ENCODE measurements at regions not wholly inside any gene's neighbourhood (a gene's known extent, or its start where the extent isn't known, plus 50 kb on each side); places are given as distances from the start of the nearest gene placed in this dataset.

DNA sequence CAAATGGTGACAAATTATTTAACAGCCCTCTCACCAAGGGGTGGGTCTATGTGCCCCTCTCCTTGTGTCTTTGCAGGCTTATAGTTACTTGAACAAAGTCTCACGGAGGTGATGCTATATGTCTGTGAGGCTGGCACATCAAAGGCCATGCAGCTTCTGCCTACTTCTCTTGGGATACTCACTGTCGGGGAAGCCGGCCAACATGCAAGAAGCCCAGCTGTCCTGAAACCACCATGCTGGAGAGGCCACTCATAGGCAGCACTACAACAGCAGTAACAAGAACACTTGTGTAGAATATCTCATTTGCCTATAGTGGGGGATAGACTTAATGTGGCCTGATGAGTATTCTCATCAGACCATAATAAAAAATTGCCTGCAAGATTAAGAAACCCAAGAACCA lies 233.7 kb upstream of the NCKAP5 start (continued):
- TF ChIP-seq, protein P1, sequence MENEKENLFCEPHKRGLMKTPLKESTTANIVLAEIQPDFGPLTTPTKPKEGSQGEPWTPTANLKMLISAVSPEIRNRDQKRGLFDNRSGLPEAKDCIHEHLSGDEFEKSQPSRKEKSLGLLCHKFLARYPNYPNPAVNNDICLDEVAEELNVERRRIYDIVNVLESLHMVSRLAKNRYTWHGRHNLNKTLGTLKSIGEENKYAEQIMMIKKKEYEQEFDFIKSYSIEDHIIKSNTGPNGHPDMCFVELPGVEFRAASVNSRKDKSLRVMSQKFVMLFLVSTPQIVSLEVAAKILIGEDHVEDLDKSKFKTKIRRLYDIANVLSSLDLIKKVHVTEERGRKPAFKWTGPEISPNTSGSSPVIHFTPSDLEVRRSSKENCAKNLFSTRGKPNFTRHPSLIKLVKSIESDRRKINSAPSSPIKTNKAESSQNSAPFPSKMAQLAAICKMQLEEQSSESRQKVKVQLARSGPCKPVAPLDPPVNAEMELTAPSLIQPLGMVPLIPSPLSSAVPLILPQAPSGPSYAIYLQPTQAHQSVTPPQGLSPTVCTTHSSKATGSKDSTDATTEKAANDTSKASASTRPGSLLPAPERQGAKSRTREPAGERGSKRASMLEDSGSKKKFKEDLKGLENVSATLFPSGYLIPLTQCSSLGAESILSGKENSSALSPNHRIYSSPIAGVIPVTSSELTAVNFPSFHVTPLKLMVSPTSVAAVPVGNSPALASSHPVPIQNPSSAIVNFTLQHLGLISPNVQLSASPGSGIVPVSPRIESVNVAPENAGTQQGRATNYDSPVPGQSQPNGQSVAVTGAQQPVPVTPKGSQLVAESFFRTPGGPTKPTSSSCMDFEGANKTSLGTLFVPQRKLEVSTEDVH (IDR thresholded peaks at IDR 0.05; ENCODE audit: low read depth, partially characterized antibody): no peak
- no peak for TF ChIP-seq ZNF384 (IDR thresholded peaks at IDR 0.05; ENCODE audit: borderline replicate concordance, low read depth, low read length)
- no peak for TF ChIP-seq SPI1 (IDR thresholded peaks at IDR 0.05; ENCODE audit: borderline replicate concordance, insufficient read depth, low read depth, low read length)
- TF ChIP-seq STAT3 (IDR thresholded peaks at IDR 0.05; ENCODE audit: low read depth, low read length): no peak

DNA sequence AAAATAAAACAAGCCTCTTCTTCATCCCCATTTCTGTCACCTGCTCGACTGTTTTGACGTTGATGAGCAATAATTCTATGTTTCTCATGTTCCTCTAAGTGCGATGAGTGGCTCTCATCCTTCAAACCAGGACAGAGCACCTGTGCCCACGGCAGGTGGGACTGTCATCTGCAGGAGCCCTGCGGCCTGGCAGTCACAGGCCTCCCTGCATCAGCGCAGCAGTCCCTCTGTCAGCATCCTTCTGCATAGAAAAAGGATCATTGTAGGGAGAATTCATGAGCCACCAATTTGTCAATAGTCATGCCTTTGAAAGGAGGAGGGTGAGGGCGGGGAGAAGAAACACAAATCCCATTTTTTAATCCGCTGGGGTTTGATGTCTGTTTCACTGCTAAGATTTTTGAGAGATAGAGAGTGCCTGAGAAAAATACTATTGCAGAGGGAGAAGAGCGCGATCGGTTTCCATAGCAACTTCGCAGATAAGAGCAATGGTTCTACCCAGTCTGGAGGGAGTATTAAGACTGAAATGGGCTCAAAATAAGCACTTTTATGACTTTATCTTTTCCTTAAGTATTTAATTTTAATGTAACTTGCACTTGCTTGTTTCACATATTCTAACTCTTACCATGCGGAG lies 234.3 kb upstream of the NCKAP5 start:
- Histone ChIP-seq H3K4me3 (no peak overlapping the region), H3K9me3 (replicated peaks; ENCODE audit: control insufficient read depth, insufficient read depth, low read length) (no peaks in the 10 kb centered on the region), H3K27ac (ENCODE audit: control insufficient read depth, insufficient read depth) (no peak overlapping the region), H3K4me2 (ENCODE audit: control insufficient read depth, insufficient read depth) (no peak overlapping the region), H3K79me2 (ENCODE audit: control insufficient read depth, insufficient read depth, low read length) (no peaks in the 10 kb centered on the region), H3K36me3 (ENCODE audit: control insufficient read depth in 2 of 2, insufficient read depth in 2 of 2, low read length in 1 of 2) (no peaks in the 10 kb centered on the region), H4K20me1 (ENCODE audit: control insufficient read depth, insufficient read depth) (no peaks in the 10 kb centered on the region), H2AFZ (ENCODE audit: control insufficient read depth, low read depth, low read length) (no peak overlapping the region), H3K9ac (ENCODE audit: control insufficient read depth, insufficient read depth, low read length) (no peak overlapping the region), H3K27me3 (replicated peaks in 1 of 2; ENCODE audit: control insufficient read depth in 2 of 2, insufficient read depth in 2 of 2, low read length in 1 of 2) (no peaks in the 10 kb centered on the region), H3K4me1 (ENCODE audit: control insufficient read depth, insufficient read depth, low read length) (no peaks in the 10 kb centered on the region)
- ATAC-seq (no peak), DNase-seq (ENCODE audit: low read depth, low spot score) (no peak), FAIRE-seq (no peak)
- in situ Hi-C loops (cut with MboI) (no loop called here), intact Hi-C loops (cut with micrococcal nuclease; ENCODE audit: unreplicated experiment) (no loop called here)
- ChIA-PET RAD21 (ENCODE audit: unreplicated experiment) (no interaction called here), CTCF (no interaction called here), POLR2A (no interaction called here), SMC1A (ENCODE audit: uncharacterized antibody, unreplicated experiment) (no interaction called here)
- WGBS (ENCODE audit: insufficient coverage, insufficient replicate concordance, low lambda C conversion rate, missing lambda C conversion rate): 45% methylated on average over 13 of the region's 13 CpGs
- no TSS peak for BruUV-seq (replicated peaks)
- no peak for TF ChIP-seq SP1 (IDR thresholded peaks at IDR 0.05; ENCODE audit: low read depth, low read length)
- TF ChIP-seq TCF12 (IDR thresholded peaks at IDR 0.05; ENCODE audit: low read depth, low read length): no peak
- TF ChIP-seq IKZF1 (conservative IDR thresholded peaks at IDR 0.05): no peak
- TF ChIP-seq RELA (IDR thresholded peaks at IDR 0.05; ENCODE audit: borderline replicate concordance, partially characterized antibody): no peak
- no peak for TF ChIP-seq MEF2B (IDR thresholded peaks at IDR 0.05; ENCODE audit: partially characterized antibody, poor library complexity, severe bottlenecking)
- no peak for TF ChIP-seq NR2C2 (IDR thresholded peaks at IDR 0.05; ENCODE audit: borderline replicate concordance, control insufficient read depth, insufficient read length, low read depth)
- TF ChIP-seq, protein P2, sequence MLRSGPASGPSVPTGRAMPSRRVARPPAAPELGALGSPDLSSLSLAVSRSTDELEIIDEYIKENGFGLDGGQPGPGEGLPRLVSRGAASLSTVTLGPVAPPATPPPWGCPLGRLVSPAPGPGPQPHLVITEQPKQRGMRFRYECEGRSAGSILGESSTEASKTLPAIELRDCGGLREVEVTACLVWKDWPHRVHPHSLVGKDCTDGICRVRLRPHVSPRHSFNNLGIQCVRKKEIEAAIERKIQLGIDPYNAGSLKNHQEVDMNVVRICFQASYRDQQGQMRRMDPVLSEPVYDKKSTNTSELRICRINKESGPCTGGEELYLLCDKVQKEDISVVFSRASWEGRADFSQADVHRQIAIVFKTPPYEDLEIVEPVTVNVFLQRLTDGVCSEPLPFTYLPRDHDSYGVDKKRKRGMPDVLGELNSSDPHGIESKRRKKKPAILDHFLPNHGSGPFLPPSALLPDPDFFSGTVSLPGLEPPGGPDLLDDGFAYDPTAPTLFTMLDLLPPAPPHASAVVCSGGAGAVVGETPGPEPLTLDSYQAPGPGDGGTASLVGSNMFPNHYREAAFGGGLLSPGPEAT (IDR thresholded peaks at IDR 0.05; ENCODE audit: low read depth): no peak
- TF ChIP-seq NFXL1 (IDR thresholded peaks at IDR 0.05; ENCODE audit: borderline replicate concordance): no peak
- TF ChIP-seq, protein P3, sequence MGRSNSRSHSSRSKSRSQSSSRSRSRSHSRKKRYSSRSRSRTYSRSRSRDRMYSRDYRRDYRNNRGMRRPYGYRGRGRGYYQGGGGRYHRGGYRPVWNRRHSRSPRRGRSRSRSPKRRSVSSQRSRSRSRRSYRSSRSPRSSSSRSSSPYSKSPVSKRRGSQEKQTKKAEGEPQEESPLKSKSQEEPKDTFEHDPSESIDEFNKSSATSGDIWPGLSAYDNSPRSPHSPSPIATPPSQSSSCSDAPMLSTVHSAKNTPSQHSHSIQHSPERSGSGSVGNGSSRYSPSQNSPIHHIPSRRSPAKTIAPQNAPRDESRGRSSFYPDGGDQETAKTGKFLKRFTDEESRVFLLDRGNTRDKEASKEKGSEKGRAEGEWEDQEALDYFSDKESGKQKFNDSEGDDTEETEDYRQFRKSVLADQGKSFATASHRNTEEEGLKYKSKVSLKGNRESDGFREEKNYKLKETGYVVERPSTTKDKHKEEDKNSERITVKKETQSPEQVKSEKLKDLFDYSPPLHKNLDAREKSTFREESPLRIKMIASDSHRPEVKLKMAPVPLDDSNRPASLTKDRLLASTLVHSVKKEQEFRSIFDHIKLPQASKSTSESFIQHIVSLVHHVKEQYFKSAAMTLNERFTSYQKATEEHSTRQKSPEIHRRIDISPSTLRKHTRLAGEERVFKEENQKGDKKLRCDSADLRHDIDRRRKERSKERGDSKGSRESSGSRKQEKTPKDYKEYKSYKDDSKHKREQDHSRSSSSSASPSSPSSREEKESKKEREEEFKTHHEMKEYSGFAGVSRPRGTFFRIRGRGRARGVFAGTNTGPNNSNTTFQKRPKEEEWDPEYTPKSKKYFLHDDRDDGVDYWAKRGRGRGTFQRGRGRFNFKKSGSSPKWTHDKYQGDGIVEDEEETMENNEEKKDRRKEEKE (IDR thresholded peaks at IDR 0.05): no peak
- no peak for TF ChIP-seq PAX8 (IDR thresholded peaks at IDR 0.05)
- no peak for TF ChIP-seq YY1 (IDR thresholded peaks at IDR 0.05; ENCODE audit: low read depth, low read length)
- no peak for TF ChIP-seq BMI1 (IDR thresholded peaks at IDR 0.05; ENCODE audit: borderline replicate concordance)
- TF ChIP-seq POLR2A (IDR thresholded peaks at IDR 0.05; ENCODE audit: low read depth, low read length): no peak
- TF ChIP-seq NR2C1 (IDR thresholded peaks at IDR 0.05): no peak

Measured in GM12878 (cell line).